Stimulated activated memory B cell treated with anti-CD40 and anti-IgM and Interleukin-4, amounts not matched to agents 10 μg/mL and 1 μg/mL and 100 μg/mL, for 72 hours (primary cell): ENCODE measurements at regions not wholly inside any gene's neighbourhood (a gene's known extent, or its start where the extent isn't known, plus 50 kb on each side); places are given as distances from the start of the nearest gene placed in this dataset.
"Not testable (repeated sequence)": the region's sequence is repeated elsewhere in the genome, so short reads cannot be mapped to it uniquely, and the experiment has no call there.

Experiments
- ATAC-seq: fragments of 150-1000 bp; cut with Tn5 transposase; 2 replicates; pipeline ENCODE4 v1.10.0; 2021
- H3K27ac Mint-ChIP-seq: one replicate; pipeline ENCODE4 v1.8.0; 2022; ENCODE audit warnings: mild to moderate bottlenecking, mixed read lengths
- H3K27me3 Mint-ChIP-seq: one replicate; pipeline ENCODE4 v1.8.0; 2022; ENCODE audit warnings: mixed read lengths
- H3K36me3 Mint-ChIP-seq: one replicate; pipeline ENCODE4 v1.8.0; 2022; ENCODE audit warnings: mixed read lengths
- H3K4me1 Mint-ChIP-seq: one replicate; pipeline ENCODE4 v1.8.0; 2022; ENCODE audit warnings: mixed read lengths
- H3K4me3 Mint-ChIP-seq: one replicate; pipeline ENCODE4 v1.8.0; 2022; ENCODE audit warnings: mild to moderate bottlenecking, moderate library complexity, mixed read lengths
- H3K9me3 Mint-ChIP-seq: one replicate; pipeline ENCODE4 v1.8.0; 2022; ENCODE audit warnings: mixed read lengths

DNA sequence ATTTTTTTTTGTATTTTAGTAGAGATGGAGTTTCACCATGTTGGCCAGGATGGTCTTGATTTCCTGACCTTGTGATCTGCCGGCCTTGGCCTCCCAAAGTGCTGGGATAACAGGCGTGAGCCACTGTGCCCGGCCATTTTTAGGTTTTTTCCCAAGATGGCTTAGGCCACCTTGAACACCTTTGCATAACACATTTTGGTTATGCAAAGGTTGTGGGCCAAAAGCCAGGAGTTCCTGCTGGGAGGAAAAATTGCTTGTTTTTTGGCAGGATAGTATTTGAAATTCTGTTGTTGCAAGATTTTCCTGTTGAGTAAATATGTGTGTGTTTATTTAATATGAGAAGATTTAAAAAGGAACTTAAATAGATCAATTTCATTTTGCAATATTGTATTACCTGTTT is 65.3 kb upstream of the KCNJ18 start:
- ATAC-seq, H3K36me3 Mint-ChIP-seq: not testable (repeated sequence)

More for the DNA sequence above, 65.3 kb upstream of the KCNJ18 start:
- H3K9me3 Mint-ChIP-seq, H3K4me1 Mint-ChIP-seq, H3K27me3 Mint-ChIP-seq, H3K27ac Mint-ChIP-seq, H3K4me3 Mint-ChIP-seq: not testable (repeated sequence)
